Skeletal muscle satellite cell (primary cell): ENCODE measurements at regions not wholly inside any gene's neighbourhood (a gene's known extent, or its start where the extent isn't known, plus 50 kb on each side); places are given as distances from the start of the nearest gene placed in this dataset.

Source experiments
- H3K27me3 ChIP-seq: 2 replicates; pipeline ENCODE4 v1.7.0; 2013; ENCODE audit warnings: low read length; ENCODE audit not compliant: control insufficient read depth, insufficient read depth
- H3K36me3 ChIP-seq: 2 replicates; pipeline ENCODE4 v1.7.0; 2013; ENCODE audit warnings: mild to moderate bottlenecking, control low read depth, low read length; ENCODE audit not compliant: insufficient read depth
- H3K4me1 ChIP-seq: 2 replicates; pipeline ENCODE4 v1.7.0; 2013; ENCODE audit warnings: low read length; ENCODE audit not compliant: control insufficient read depth, insufficient read depth
- H3K4me2 ChIP-seq: 2 replicates; pipeline ENCODE4 v1.7.0; 2013; ENCODE audit warnings: mild to moderate bottlenecking, low read length
- H3K4me3 ChIP-seq: 2 replicates; pipeline ENCODE4 v1.7.0; 2013; ENCODE audit warnings: low read length
- H3K9ac ChIP-seq: 2 replicates; pipeline ENCODE4 v1.7.0; 2013; ENCODE audit warnings: mild to moderate bottlenecking, low read depth, low read length, moderate library complexity
- H3K9me3 ChIP-seq: replicated peaks from 2 replicates; pipeline ENCODE4 v1.7.0; 2013; ENCODE audit warnings: mild to moderate bottlenecking, control low read depth, low read length

- Histone ChIP-seq H3K36me3 (peaks cover 24% of the 10 kb centered on the region), H3K4me2 (peak overlapping the region; percentile 22), H3K4me3 (no peak overlapping the region), H3K9ac (no peak overlapping the region), H3K27me3 (no peaks in the 10 kb centered on the region), H3K9me3 (no peaks in the 10 kb centered on the region), H3K4me1 (peaks cover 58% of the 10 kb centered on the region)
Measured at GRCh38 chr14:100982762-100983161, 79.2 kb upstream of the RTL1 start.

- Histone ChIP-seq H3K4me2 (no peak overlapping the region), H3K9ac (no peak overlapping the region), H3K4me1 (peaks cover 64% of the 10 kb centered on the region), H3K27me3 (no peaks in the 10 kb centered on the region), H3K9me3 (no peaks in the 10 kb centered on the region), H3K36me3 (peaks cover 24% of the 10 kb centered on the region), H3K4me3 (no peak overlapping the region)
Measured at GRCh38 chr14:100983710-100984109, 80.2 kb upstream of the RTL1 start.

- Histone ChIP-seq H3K9ac (no peak overlapping the region), H3K27me3 (no peaks in the 10 kb centered on the region), H3K4me3 (no peak overlapping the region), H3K36me3 (peaks cover 32% of the 10 kb centered on the region), H3K9me3 (no peaks in the 10 kb centered on the region), H3K4me2 (no peak overlapping the region), H3K4me1 (peaks cover 35% of the 10 kb centered on the region)
Measured at GRCh38 chr14:100988011-100988410, 84.5 kb upstream of the RTL1 start.

- Histone ChIP-seq H3K4me3 (no peak overlapping the region), H3K27me3 (no peaks in the 10 kb centered on the region), H3K9ac (no peak overlapping the region), H3K9me3 (no peaks in the 10 kb centered on the region), H3K4me2 (no peak overlapping the region), H3K36me3 (peaks cover 30% of the 10 kb centered on the region), H3K4me1 (peaks cover 32% of the 10 kb centered on the region)
Measured at GRCh38 chr14:100988411-100988900, 84.9 kb upstream of the RTL1 start.

- no peak overlapping the region for H3K9ac ChIP-seq
- H3K9me3 ChIP-seq = no peaks in the 10 kb centered on the region
- no peak overlapping the region for H3K4me2 ChIP-seq
- no peaks in the 10 kb centered on the region for H3K27me3 ChIP-seq
- H3K4me3 ChIP-seq = no peak overlapping the region
- peaks cover 36% of the 10 kb centered on the region for H3K4me1 ChIP-seq
- peaks cover 26% of the 10 kb centered on the region for H3K36me3 ChIP-seq
Measured at GRCh38 chr14:100988956-100989355, 85.4 kb upstream of the RTL1 start.

GRCh38 chr14:100989924-100990323 lies 86.4 kb upstream of the RTL1 start:
- no peak overlapping the region for H3K4me3 ChIP-seq
- H3K4me2 ChIP-seq = no peak overlapping the region
- no peaks in the 10 kb centered on the region for H3K27me3 ChIP-seq
- H3K4me1 ChIP-seq = peaks cover 40% of the 10 kb centered on the region
- H3K36me3 ChIP-seq = peaks cover 26% of the 10 kb centered on the region
- no peak overlapping the region for H3K9ac ChIP-seq
- H3K9me3 ChIP-seq = no peaks in the 10 kb centered on the region

- Histone ChIP-seq H3K4me2 (no peak overlapping the region), H3K4me3 (no peak overlapping the region), H3K27me3 (no peaks in the 10 kb centered on the region), H3K9ac (no peak overlapping the region), H3K9me3 (no peaks in the 10 kb centered on the region), H3K4me1 (peaks cover 16% of the 10 kb centered on the region), H3K36me3 (peaks cover 8% of the 10 kb centered on the region)
Measured at GRCh38 chr14:100994082-100994481, 90.6 kb upstream of the RTL1 start.

GRCh38 chr14:100994756-100995330 lies 91.3 kb upstream of the RTL1 start:
- no peak overlapping the region for H3K4me3 ChIP-seq
- no peaks in the 10 kb centered on the region for H3K9me3 ChIP-seq
- H3K4me2 ChIP-seq = no peak overlapping the region
- H3K9ac ChIP-seq = no peak overlapping the region
- H3K36me3 ChIP-seq = peaks cover 2% of the 10 kb centered on the region
- peaks cover 8% of the 10 kb centered on the region for H3K4me1 ChIP-seq
- no peaks in the 10 kb centered on the region for H3K27me3 ChIP-seq

GRCh38 chr14:101000711-101001250 lies 97.3 kb upstream of the RTL1 start:
- H3K27me3 ChIP-seq = no peaks in the 10 kb centered on the region
- no peak overlapping the region for H3K4me3 ChIP-seq
- no peak overlapping the region for H3K9ac ChIP-seq
- no peak overlapping the region for H3K4me2 ChIP-seq
- H3K4me1 ChIP-seq = peaks cover 30% of the 10 kb centered on the region
- H3K36me3 ChIP-seq = peaks cover 31% of the 10 kb centered on the region
- no peaks in the 10 kb centered on the region for H3K9me3 ChIP-seq

GRCh38 chr14:101001311-101002069 lies 98.0 kb upstream of the RTL1 start:
- Histone ChIP-seq H3K36me3 (peaks cover 34% of the 10 kb centered on the region), H3K4me3 (no peak overlapping the region), H3K4me2 (peak overlapping the region; percentile 38), H3K4me1 (peaks cover 30% of the 10 kb centered on the region), H3K27me3 (no peaks in the 10 kb centered on the region), H3K9me3 (no peaks in the 10 kb centered on the region), H3K9ac (no peak overlapping the region)

- Histone ChIP-seq H3K9ac (no peak overlapping the region), H3K4me2 (no peak overlapping the region), H3K4me3 (no peak overlapping the region), H3K36me3 (peaks cover 41% of the 10 kb centered on the region), H3K9me3 (no peaks in the 10 kb centered on the region), H3K27me3 (no peaks in the 10 kb centered on the region), H3K4me1 (peaks cover 30% of the 10 kb centered on the region)
Measured at GRCh38 chr14:101002738-101003137, 99.2 kb upstream of the RTL1 start.
